GM21447 (cell line): ENCODE measurements at regions not wholly inside any gene's neighbourhood (a gene's known extent, or its start where the extent isn't known, plus 50 kb on each side); places are given as distances from the start of the nearest gene placed in this dataset.
"Not testable (repeated sequence)": the region's sequence is repeated elsewhere in the genome, so short reads cannot be mapped to it uniquely, and the experiment has no call there.

ENCODE experiments used
- ATAC-seq: cut with Tn5 transposase; IDR thresholded peaks from one replicate; pipeline ENCODE4 v1.9.1; 2021; ENCODE audit not compliant: unreplicated experiment

GRCh38 chr13:50406831-50407230 lies 391.6 kb downstream of the KCNRG start:
- no peak for ATAC-seq

GRCh38 chr13:50408068-50408467 lies 392.8 kb downstream of the KCNRG start:
- ATAC-seq = no peak

GRCh38 chr13:50409220-50409619 lies 394.0 kb downstream of the KCNRG start:
- no peak for ATAC-seq

GRCh38 chr13:50410921-50411746 lies 395.9 kb downstream of the KCNRG start:
- no peak for ATAC-seq

GRCh38 chr13:50412046-50412617 lies 396.9 kb downstream of the KCNRG start:
- no peak for ATAC-seq

GRCh38 chr13:50414640-50415039 lies 399.4 kb downstream of the KCNRG start:
- no peak for ATAC-seq

GRCh38 chr13:50415428-50415827 lies 400.2 kb downstream of the KCNRG start:
- no peak for ATAC-seq

GRCh38 chr13:50417597-50417996 lies 402.4 kb downstream of the KCNRG start:
- no peak for ATAC-seq

GRCh38 chr13:50419331-50419865 lies 404.2 kb downstream of the KCNRG start:
- no peak for ATAC-seq

GRCh38 chr13:50419896-50420295 lies 404.7 kb downstream of the KCNRG start:
- ATAC-seq = no peak

- no peak for ATAC-seq
Observed at GRCh38 chr13:50420718-50421472, 405.7 kb downstream of the KCNRG start.

- no peak for ATAC-seq
Observed at GRCh38 chr13:50421473-50422130, 406.4 kb downstream of the KCNRG start.

- no peak for ATAC-seq
Observed at GRCh38 chr13:50422181-50423148, 407.2 kb downstream of the KCNRG start.

GRCh38 chr13:50424993-50425392 lies 409.7 kb downstream of the KCNRG start:
- ATAC-seq = no peak

- ATAC-seq = no peak
Observed at GRCh38 chr13:50425772-50426171, 410.5 kb downstream of the KCNRG start.

GRCh38 chr13:50426927-50427326 lies 411.7 kb downstream of the KCNRG start:
- ATAC-seq = no peak

GRCh38 chr13:50427511-50427910 lies 412.3 kb downstream of the KCNRG start:
- ATAC-seq = not testable (repeated sequence)

- ATAC-seq = no peak
Observed at GRCh38 chr13:50428183-50428877, 413.1 kb downstream of the KCNRG start.

- ATAC-seq = no peak
Observed at GRCh38 chr13:50435011-50435410, 408.5 kb downstream of the DLEU7 start.
